ENCODE measurements at regions not wholly inside any gene's neighbourhood (a gene's known extent, or its start where the extent isn't known, plus 50 kb on each side); places are given as distances from the start of the nearest gene placed in this dataset.
"Not testable (repeated sequence)": the region's sequence is repeated elsewhere in the genome, so short reads cannot be mapped to it uniquely, and the experiment has no call there.

DNA sequence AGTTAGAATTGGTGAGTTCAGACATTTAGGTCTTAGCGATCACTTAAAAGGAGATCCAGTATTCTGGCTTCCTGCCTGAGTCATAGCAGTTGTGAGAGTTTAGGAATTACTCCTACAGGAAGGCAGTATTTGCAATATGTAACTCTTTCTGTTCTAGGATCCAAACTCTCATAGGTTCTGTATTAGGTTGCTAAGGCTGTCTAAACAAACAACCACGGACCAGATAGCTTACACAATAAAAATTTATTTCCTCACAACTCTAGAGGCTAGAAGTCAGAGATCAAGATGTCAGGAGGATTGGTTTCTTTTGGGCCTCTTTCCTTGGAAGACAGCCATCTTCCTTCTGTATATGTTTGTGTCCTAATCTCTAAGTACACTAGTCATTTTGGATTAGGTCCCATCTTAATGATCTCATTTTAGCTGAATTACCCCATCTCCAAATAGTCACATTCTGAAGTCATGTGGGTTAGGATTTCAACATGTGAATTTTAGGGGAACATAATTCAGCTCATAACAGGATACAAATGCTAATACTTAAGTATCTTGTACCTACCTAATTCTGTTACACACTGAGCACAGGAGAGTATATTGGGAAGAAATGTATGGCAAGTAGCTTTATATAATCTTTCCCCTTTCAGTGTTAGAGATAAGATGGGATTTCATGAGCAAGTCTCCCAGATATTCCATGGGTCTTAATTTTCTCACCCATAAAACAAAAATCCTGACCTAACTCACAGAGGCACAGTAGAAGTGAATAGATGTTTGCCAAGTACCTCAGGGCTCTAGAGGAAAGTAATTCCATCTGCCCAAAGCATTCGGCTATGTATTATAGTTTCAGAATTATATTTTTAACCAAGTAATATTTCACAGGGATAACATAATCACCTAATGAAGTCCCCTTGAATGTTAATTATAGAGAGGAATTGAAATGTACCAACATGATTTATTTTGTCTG, 144.4 kb downstream of the PTBP2 start:
- no peak for DNase-seq

GRCh38 chr1:96872757-96873156, 151.2 kb downstream of the PTBP2 start:
- DNase-seq, result no peak

- no peak for DNase-seq
These were observed 157.1 kb downstream of the PTBP2 start for GRCh38 chr1:96878640-96879039.

DNA sequence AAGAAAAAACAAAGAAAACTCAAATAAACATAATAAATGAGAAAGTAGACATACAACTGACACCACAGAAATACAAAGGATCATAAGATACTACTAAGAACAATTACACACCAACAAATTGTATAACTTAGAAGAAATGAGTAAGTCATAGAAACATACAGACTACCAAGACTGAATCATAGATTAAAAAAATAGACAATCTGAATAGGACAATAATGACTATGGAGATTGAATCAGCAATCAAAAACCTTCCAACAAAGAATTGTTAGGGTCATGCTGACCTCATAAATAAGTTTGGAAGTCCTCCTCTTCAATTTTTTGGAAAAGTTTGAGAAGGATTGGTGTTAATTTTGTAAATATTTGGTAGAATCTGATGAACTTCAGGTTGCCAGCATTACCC, 159.0 kb downstream of the PTBP2 start:
- no peak for DNase-seq

DNA sequence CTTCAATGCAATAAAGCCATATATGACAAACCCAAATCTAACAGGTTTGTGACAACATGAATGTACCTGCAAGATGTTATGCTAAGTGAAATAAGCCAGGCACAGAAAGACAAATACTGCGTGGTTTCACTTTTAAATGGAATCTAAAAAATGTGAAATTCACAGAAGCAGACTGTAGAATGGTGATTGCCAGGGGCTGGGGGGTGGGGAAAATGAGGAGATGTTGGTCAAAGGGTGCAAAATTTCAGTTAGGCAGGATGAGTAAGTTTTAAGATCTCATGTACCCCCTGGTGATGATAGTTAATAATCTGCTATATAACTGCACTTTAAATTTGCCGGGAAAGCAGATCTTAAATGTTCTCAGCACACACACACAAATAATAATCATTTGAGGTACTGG, 160.5 kb downstream of the PTBP2 start:
- no peak for DNase-seq

- no peak for DNase-seq
These were observed 164.9 kb downstream of the PTBP2 start for GRCh38 chr1:96886474-96886873.

DNA sequence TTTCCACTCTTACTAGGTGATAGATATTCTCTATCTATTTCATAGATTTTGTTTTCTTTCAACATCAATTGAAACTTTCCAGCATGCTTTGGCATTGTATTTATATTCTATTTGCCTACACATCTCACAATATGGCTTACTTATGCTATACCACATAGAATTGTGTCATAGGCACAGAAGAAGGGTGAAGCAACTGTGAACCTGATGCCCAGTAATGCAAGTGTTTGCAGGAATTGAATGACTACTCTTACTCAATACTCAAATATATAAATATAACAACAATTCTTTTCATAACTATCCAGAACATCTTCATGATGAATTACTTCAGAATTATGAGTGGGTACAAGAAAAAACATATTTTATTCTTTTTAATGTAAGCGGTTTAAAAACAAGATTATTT, 165.9 kb downstream of the PTBP2 start:
- DNase-seq, result no peak

DNA sequence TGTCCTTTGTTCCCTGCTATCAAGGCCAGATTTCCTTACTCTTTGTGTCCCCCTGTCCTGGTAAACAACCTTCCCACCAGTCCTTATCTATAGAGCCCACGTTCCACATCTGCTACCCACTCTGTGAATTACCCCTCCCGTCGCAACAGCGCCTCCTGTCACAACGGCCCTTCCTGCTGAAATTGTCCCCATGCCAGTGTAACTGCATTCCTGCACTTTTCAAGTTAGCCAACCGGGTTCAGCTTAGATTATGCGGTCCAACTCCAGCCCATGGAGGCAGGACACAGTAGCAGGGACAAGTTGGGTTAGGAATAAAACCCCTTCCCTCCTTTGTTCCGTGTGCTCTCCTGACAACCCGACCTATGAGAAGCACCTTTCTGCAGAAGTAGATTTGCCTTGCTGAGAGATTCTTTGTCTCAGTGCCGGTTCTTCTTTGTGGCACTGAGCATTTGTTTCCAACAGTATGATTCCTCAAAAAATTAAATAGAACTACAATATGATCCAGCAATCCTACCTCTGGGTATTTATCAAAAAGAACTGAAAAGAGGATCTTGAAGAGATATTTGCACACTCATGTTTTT, 180.3 kb downstream of the PTBP2 start:
- no peak for DNase-seq

DNA sequence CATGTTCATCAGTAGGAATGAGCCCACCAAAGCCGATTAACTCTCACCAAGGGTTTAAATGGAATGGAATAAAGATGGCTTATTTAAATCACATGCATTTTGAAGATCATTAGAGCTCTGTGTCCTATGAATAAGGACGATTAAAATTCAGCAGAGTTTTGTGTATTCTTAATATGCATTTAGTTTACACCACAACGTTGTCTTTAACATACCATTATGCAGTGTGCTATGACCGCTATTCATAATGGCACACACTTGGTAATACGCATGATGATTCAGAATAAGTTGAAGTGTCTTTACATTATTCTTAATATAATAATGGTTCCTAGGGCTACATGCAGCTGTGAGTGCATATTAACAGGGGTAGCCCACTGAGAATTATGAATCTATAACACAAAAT, 190.7 kb downstream of the PTBP2 start:
- no peak for DNase-seq

DNA sequence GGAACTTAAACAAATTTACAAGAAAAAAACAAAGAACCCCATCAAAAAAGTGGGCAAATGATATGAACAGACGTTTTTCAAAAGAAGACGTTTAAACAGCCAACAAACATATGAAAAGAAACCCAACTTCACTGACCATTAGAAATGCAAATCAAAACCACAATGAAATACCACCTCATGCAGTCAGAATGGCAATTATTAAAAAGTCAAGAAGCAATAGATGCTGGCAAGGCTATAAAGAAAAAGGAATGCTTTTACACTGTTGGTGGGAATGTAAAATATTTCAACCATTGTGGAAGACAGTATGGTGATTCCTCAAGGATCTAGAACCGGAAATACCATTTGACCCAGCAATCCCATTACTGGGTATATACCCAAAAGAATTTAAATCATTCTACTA, 194.1 kb downstream of the PTBP2 start:
- DNase-seq, result not testable (repeated sequence)

GRCh38 chr1:96918406-96918805, 196.8 kb downstream of the PTBP2 start:
- no peak for DNase-seq

GRCh38 chr1:96922181-96922580, 200.6 kb downstream of the PTBP2 start:
- no peak for DNase-seq

- no peak for DNase-seq
These were observed 202.2 kb downstream of the PTBP2 start for GRCh38 chr1:96923753-96924152.

GRCh38 chr1:96926176-96926575, 204.6 kb downstream of the PTBP2 start:
- no peak for DNase-seq

DNA sequence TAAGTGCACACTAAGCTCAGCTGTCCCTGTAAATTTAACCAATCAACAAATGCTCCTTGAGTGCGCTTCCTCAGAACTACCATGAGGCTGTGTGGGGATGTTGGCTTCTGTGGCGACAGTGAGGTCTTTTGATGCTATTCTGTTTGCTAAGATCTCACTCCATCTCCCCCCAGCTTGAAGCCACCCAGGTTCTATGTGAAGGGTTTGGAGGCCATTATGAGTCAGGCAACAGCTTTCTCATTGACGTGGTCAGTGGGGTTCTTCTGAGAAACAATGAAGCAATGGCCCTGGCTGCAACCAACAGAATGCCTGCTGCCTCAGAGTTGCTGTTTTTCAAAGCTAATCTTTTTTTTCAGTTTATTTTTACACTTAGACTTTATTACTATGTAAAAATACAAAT, 205.5 kb downstream of the PTBP2 start:
- no peak for DNase-seq

DNA sequence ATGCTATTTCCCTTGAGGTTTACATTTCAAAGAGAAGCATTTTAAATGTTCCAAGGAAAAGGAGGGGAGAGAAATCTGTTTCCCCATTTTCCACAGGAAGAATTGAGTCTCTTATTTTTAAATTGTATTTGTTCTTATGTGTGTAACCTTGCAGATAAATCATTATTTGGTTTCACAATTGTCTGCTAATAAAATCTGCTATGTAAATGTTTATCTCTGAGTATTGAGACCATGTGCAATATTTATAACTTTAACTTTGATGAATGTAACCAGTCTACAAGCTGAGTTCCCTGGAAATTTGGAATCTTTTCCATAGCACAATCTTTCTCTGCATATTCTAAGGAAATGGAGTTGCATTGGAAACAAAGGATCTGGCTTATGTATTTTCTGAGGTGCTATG, 209.6 kb downstream of the PTBP2 start:
- no peak for DNase-seq

DNA sequence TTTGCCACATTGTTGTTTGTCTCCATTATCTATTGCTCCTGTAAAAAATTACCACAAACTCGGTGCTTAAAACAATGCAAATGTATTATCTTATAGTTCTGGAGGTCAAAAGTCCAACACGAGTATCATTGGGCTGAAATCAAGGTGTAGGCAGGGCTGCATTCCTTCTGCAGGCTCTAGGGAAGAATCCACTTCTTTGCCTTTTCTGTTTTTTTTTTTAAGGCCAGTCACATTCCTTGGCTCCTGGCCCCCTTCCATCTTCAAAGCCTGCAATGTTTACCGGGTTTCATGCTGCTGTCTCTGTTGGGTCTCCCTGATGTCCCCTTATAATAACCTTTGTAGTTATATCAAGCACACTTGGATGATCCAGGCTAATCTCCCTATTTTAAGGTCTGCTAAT, 212.7 kb downstream of the PTBP2 start:
- DNase-seq, result no peak

- DNase-seq, result no peak
These were observed 223.0 kb downstream of the PTBP2 start for GRCh38 chr1:96944432-96945092.

- DNase-seq, result no peak
These were observed 224.0 kb downstream of the PTBP2 start for GRCh38 chr1:96945509-96946084.

GRCh38 chr1:96955307-96956012, 233.9 kb downstream of the PTBP2 start:
- no peak for DNase-seq

DNA sequence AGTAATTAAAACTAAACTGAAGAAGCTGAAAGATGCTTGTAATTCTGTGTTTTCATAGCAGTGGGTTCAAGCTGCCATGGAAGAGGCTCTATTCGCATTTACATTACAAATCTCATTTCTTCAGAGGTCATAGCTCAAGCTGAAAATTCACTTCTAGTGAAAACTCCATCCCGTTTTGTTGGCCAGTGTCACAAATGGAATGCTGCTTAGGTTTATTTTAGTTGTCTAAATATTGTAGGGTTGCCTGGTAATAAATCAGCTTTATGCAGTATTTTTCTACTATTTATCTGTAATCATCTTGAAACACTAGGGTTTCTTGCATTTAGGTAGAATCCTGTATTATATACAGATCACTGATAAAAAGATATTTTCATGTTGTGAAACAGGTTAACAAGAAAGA, 240.6 kb downstream of the PTBP2 start:
- DNase-seq, result no peak

GRCh38 chr1:96962751-96963211, 241.2 kb downstream of the PTBP2 start:
- DNase-seq, result no peak

- DNase-seq, result no peak
These were observed 243.2 kb downstream of the PTBP2 start for GRCh38 chr1:96964761-96965160.

Data from NCI-H2171 treated with DMSO at 0.1 percent for 48 hours (cell line).